Activated CD8-positive, alpha-beta memory T cell treated with anti-CD3 and anti-CD28 coated beads for 1 hour (primary cell): ENCODE measurements at regions not wholly inside any gene's neighbourhood (a gene's known extent, or its start where the extent isn't known, plus 50 kb on each side); places are given as distances from the start of the nearest gene placed in this dataset.

ENCODE experiments used
- DNase-seq, 2 donors: peaks; one replicate each; pipeline ENCODE4 v3.0.0-alpha.2; 2020; ENCODE audit warnings: low read depth in 1 of 2; ENCODE audit errors: extremely low read depth in 1 of 2

DNA sequence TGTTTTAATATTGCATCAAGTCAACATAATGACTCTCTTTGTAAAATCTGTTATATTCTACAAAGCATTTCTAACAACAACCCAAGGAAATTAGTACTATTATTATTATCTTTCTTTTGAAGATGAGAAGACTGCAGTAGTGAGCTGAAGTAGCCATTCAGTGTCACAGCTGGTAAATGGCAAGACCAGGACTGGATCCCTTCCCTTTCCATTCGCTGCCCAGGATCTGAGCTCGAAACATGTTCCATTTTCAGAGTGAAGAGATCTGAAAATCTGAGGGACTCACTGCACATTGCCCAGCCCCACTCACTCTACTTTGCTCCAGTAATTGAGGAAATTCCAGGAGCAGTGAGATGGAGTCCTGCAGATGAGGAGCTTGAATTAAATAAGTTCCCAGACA is 240.0 kb upstream of the BLID start:
- no peak for DNase-seq

DNA sequence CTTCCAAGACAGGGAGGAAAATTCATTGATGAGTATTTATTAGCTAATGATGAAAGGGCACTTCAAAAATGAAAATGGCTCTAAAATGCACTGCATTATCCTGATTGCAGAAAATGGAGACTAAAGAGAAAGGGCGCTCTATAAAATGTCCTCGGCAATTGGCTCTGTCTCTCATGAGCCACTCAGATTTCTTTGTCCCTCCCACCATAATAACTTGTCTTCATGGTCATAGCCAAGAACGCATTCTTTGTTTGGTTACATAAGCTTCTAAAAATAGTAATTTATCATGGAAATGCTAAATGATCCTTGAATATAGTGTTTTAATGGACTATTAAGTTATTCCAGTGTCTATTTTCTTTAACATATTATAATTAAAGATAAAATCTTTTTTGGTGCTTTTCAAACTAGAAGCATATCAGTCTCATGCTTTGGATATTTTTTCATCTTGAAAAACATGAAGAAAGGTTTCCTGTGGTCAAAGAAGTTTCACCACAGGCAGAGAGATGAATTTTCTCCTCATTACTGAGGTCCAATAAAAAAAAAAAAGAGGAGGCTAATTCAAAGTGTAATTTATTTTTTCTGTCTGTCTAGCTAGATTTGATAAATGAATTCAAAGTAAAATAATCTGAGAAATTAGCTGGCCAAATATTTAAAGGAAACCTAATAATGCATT is 238.1 kb upstream of the BLID start:
- no peak for DNase-seq

DNA sequence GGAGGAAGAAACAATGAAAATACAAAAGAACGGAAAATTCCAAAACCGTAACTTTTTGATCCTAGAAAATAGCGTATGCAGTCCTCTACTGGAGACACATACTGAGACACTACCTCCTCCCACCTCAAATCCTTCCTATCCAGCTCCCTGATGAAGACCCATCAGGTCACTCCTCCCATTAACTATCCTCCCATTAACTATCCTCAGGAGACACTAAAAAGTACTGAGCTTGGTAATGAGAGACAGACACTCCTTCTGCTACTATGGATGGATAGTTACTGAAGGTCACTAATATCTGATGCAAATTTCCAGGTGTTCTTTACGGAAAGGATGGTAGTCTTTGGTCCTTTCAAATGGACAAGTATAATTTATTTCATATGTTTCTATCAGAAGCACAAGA is 237.5 kb upstream of the BLID start:
- DNase-seq, result no peak

DNA sequence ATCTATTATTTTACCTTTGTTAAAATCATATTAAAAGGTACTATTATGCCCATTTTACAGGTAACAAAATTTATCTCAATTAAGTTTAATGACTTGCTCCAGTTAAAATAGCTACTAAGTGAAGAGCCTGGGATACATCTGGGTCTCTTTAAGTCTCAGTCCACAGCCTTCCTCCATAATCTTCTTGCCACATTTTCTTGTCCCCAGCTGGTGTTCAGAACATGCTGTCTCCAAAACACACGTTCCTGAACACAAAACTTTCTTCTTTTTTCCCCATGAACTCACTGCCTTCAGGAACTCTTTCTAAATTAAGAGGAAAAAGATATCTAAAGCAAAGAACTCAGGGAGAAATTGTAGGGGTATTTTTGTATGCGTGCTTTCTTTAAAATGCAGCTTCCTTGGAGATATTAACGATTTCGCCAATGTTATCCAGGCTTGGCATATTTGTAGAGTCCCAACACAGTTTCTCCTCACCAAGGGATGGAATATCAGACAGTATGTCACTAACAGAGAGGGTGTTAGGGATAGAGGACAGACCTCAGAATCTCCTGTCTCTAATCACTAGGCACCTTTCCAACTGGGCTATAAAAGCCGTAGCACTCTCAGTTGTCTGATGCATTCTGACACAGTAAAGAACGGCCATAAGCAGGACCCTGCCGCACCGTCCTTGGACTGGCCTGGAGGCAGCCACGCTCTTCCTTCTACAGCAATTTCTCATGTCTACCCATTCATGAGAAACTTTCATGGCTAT is 232.8 kb upstream of the BLID start:
- no peak for DNase-seq

DNA sequence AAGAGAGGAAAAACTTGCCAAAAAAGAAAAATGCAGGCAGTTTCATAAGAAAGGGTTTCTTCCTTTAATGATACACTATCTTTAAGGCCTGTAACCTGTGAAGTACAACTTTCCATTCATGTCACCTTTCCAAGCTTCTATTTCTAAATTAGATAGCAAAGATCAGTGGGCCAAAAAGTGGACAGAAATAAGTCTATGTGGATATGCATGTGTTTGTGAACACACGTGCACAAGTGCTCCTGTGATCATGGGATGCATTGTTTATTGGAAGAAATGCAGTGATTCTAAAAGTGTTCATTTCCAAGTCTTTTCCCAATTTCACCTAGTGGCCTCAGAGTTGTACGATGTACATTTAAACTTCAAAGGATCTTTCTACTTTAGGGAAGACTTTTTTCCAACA is 230.0 kb upstream of the BLID start:
- no peak for DNase-seq

DNA sequence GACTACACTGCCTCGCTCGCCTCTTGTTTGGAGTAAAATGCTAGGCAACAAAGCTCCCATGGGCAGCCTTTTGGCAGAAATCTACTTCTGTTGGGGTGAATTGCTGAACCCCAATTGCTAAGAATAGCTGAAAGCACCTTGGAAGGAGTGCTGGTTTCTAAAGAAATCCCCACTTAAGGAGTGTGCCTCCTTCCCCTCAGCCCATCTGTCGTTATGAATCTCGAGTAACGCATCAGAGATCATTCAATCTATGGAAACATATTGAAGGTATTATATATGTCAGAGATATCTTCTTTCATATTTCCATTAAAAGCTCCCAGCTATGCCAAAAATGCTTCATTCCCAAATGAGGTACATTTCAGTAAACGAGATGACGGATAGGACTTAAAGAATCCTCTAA is 229.6 kb upstream of the BLID start:
- DNase-seq, result no peak

DNA sequence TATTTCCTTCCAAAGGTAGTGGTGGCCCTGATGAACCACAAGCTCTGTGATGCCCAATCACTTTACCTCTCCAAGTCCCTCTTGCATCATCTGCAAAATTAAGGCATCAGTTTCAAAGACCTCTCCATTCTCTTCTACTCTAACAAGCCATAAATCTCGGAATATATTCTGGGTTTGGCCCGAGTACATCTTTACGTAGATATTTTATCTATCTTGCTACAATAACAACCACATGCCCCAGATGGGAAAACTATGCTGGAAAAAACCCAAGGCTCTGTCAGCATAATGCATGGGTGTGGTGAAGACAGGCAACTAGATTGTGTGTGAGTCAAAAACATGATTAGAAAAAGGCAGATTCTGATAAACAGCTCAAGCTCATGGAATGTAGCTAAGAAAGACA is 228.2 kb upstream of the BLID start:
- no peak for DNase-seq

DNA sequence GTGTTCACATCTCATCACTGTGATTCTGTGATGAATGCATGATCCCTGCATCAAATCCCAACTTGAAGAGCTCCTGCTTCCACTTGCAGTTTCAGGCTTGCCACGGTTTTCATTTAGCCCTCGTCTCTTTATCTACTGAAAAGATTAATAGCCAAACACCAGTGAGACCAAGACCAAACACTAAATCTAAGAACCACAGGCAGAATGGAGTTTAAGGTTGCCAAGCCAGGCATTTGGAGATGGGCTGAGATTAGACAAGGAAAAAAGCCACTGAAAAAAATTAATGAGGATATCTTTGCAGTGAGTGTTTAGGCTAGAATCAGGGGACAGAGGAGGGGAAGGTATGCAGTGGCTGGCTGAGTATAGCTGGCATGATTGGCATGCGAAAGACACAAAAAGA is 227.2 kb upstream of the BLID start:
- no peak for DNase-seq

DNA sequence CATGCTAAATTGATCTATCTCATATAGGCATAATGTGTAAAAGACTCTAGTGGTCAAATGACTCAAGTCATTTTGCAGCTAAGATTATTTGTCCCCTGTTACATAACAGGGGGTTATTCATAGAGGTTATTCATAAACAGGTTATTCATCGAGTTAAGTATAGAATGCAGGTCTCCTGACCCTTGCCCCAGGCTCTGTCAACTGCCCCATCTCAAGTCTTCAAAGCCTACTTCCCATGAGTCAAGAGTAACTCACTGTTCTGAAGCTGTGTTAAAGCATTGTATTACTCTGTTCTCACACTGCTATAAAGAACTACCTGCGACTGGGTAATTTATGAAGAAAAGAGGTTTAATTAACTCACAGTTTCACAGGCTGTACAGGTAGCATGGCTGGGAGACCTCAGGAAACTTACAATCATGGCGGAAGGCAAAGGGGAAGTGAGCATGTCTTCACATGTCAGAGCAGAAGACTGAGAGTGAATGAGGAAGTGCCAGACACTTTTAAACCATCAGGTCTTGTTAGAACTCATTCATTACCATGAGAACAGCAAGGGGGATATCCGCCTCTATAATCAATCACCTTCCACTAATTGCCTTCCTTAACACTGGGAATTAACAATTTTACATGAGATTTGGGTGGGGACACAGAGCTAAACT is 226.2 kb upstream of the BLID start:
- DNase-seq, result no peak

DNA sequence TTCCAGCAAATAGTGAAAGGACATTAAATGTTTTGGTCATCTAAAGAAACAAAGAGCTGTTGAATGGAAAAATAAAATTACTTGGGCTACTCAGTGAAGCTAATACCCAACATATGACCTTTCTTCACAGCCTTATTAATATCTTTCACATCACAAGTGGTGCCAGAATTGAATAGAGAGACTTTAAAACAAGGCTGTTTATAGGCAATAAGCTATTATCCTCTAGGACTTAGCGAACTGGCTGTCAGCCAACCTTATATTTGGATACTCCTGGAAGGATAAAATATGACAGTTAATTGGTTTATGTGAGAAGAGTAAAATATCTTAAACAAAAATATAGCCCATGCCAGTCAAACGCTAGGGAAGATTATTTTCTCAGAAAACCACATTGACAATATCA is 225.5 kb upstream of the BLID start:
- no peak for DNase-seq

DNA sequence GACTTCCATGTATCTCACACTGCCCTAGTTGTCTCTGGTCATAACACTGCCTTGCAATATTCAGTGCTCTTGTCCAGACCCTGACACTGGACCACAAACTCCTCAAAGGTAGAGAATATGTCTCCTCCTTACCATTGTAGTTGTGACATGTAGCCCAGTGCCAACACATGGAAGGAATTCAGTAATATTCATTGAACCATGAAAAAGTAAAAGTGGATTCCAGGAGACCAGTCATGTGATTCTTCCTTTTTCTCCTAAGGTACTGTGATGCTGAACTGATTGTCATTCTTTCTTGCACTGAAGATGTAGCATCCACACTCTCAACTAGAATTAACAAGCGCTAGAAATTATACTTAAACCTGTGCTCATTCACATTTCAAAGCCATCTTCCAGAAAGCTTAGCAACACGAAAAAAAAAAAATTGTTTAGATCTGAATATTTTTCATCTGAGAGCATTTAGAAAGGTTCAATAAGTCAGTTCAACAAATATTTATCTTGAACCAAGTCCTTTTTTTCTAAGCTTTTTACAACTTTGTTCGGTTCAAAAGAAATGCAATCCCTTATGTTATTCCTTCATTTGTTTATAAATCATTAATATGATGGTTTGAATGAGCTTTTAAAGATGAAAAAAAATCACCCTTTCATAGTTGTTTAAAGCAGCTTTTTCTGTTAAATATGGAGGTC is 224.7 kb upstream of the BLID start:
- DNase-seq, result no peak

DNA sequence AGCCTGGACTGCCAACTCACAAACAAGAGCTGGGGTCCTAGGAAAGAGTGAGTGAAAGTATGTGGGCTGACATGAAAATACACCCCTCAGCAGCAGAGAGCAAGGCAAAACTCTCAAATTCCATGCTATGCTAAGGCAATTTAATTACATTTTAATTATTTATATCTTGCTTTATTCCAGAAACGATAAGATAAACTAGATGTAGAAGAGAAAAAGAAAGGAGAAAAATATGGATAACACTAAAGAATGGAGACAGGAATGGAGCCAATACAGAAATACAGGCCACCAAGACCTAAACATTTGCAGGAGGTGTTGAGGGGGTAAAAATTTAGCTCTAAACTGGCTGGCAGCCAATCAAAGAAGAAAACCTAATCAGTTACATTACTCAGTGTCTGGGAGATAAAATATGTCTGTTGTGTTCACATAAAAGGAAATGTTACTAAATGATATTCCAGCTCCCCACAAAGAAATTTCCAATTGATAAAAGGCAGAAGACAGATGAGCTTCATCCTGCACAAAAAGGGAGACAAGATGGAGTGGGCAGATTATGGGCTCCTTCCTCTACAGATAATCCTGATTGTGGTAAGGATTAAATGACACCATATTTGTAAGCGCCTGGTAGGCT is 223.5 kb upstream of the BLID start:
- no peak for DNase-seq

DNA sequence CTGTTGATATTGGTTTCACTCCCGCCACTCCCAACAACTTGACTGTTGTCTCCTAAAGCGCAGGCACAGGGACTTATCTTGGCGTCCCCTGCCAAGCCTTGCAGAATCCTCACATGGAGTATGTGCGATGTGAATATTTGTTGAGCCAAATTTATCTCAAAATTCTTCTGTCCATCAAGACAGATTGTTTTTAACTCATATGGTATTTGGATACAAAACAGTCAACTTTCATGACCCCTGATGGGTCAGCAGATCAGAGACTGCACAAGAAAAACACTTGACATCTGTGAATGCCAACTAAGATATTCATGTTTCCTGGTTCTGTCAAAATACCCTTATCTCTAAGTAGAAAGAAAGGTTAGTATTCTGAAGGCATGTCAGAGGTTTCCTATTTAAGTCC is 221.7 kb upstream of the BLID start:
- no peak for DNase-seq

DNA sequence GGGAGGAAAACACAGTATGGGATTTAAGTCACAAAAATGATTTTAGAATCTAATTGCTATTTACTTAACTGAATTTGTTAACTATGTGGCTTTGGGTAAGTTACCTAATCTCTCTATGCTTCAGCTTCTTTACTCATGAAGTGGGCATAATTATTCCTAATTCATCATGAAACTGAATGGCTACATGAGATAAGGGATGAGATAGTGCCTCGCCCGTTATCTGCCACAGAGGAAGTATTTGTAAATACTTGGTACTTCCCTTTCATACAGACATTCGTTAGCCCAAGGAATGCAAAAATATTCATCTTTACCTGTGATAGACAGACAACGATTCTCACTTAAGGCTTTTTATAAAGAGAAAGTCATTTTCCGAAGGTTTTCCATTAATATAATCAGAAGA is 221.2 kb upstream of the BLID start:
- no peak for DNase-seq

DNA sequence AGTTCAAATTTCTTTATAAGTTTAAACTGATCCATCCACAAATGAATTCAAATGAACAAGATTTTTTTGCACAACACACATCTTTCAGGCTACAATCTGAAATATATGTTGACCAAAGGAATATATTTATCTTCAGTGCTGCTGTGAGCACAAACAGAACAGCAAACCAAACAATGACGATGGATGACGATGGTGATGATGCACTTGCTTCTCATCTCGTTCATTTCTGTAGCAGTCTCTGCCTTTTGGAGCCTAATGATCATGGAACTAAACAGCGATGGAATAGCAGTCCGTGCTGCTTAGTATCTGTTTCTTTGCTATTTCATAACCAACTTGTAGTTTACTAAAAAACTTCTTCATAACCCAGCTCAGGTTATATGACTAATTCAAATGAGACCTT is 220.7 kb upstream of the BLID start:
- no peak for DNase-seq

DNA sequence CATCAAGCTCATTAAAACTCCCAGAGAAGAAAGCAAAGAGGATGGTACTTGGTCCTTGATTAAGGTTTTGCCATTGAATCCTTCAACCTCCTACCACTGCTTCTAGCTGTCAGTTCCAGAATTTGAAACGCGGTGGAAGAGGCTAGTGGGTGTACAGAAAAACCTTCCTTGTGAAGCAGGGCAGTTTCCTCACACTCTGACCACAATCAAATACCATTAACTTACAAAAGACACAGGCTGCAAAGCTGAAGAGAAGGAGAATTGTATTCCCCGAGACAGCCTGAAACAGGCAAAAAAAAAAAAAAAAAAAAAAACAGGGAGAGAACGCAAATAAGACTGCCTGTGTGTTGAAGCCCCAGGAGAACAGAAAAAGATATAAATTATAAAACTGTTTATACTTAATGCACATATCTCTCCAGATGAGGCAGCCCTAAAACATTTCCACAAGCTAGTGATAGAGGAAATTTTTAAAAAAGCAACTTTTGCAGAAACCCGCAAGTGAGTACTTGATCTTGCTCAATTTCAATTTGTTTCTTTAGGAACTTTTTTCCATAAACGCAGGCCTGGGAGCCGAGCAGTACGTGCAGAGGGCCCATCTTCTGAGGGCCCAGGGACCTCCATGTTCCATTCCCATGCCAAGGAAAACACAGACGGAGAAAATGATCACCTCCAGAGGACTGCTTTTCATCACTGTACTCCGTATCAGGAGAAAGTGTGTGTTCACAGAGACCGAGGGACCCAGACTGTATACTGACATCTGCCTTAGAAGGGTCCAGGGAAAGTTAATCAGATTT is 218.7 kb upstream of the BLID start:
- no peak for DNase-seq

DNA sequence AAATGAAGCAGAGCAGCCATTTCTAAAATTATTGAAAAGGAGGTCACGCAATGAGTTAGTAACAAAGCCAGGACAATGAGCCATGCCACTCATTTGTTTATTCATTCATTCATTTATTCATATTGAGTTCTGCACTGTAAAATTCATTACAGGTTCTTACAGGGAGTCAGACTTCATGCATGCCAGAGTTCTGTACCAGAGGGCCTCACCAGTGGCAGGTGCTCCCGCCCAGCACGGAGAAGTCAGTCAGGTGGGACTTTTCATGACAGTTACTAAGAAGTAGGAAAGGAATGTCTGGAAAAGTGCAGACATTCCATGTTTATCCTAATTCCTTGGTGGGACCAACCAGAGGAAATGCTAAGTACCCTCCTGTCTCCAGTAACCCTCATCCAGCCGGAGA is 217.5 kb upstream of the BLID start:
- no peak for DNase-seq

DNA sequence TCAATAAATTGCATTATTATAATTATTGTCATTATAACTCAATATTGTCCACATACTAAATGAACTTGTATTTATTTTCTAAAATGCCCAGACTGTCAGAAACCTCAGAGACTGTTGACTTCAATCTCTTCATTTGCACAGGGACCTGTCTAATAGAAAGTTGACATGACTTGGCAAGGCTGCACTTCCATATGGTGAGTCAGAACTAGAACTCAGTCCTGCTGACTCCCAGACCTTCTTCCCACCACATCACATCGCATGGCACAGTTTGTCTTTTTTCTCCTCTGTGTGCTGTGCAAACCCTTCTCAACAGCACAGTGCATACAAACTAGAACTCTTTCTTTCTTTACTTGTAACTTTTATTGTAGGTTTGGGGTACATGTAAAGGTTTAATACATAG is 215.1 kb upstream of the BLID start:
- DNase-seq, result no peak

DNA sequence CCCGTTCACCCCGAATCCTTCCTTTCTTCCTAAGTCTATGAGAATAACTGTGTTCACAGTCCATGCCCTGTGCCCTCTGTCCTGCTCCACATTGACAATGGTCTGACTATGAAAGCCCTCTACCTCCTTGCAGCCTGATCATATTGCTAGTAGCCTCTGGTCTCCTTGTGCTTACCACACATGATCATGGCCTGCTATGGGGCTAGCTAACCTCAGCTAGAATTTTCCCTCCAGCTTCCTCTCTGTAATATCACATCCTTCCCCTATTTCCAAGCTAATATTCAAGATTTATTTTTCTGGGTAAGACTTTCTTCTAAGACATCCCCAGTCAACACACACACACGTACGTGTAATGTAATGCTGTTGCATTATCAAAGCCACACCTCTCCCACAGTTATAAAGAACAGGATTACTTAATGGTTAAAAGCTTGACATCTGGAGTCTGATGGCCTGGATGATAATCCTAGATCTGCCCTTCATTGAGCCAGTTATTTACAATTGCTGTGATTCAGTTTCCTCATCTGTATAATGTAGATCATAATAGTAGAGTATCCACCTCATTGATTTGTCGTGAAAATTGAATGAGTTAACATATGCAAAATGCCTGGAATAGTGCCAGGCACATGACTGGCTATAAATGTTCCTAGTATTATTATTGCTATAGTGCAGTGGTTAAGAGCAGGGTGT is 214.4 kb upstream of the BLID start:
- DNase-seq, result no peak

DNA sequence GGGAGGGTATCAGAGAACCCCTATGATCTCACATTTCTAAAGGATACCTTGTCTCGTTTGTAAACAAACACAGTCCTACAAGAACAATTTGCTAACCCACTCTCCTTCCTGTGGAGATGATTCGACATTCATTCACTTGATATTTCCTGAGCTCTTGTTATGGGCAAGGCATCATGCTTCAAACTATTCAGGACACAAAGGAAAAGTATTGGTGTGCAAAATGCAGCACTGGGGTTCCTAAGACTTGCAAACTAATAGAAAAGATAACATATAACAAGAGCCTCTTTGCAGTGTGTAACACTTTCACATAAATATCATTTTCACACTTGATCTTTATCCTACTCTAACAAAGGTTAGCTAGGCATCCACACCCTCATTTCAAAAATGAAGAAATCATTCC is 211.5 kb upstream of the BLID start:
- no peak for DNase-seq
